Endothelial cell of hepatic sinusoid (primary cell): ENCODE measurements at regions not wholly inside any gene's neighbourhood (a gene's known extent, or its start where the extent isn't known, plus 50 kb on each side); places are given as distances from the start of the nearest gene placed in this dataset.
"Not testable (repeated sequence)": the region's sequence is repeated elsewhere in the genome, so short reads cannot be mapped to it uniquely, and the experiment has no call there.

Experiments
- in situ Hi-C: cut with HindIII; loops from 2 replicates; pipeline ENCODE4 v1.10.0; 2017; ENCODE audit warnings: low sequenced_read_pairs

GRCh38 chr1:232149287-232150201 lies 480.4 kb downstream of the SIPA1L2 start:
- in situ Hi-C loops, result no loop called here

GRCh38 chr1:232147215-232147614 lies 482.7 kb downstream of the SIPA1L2 start:
- in situ Hi-C loops, result no loop called here

- in situ Hi-C loops, result no loop called here
These were observed 483.4 kb downstream of the SIPA1L2 start for GRCh38 chr1:232146514-232146913.

GRCh38 chr1:232145768-232146167 lies 484.2 kb downstream of the SIPA1L2 start:
- in situ Hi-C loops, result no loop called here

GRCh38 chr1:232144696-232145230 lies 485.2 kb downstream of the SIPA1L2 start:
- in situ Hi-C loops, result no loop called here

GRCh38 chr1:232143315-232143886 lies 486.5 kb downstream of the SIPA1L2 start:
- in situ Hi-C loops, result no loop called here

- in situ Hi-C loops, result no loop called here
These were observed 487.3 kb downstream of the SIPA1L2 start for GRCh38 chr1:232142403-232143314.

- in situ Hi-C loops, result not testable (repeated sequence)
These were observed 488.8 kb downstream of the SIPA1L2 start for GRCh38 chr1:232141167-232141448.

GRCh38 chr1:232140419-232141166 lies 489.3 kb downstream of the SIPA1L2 start:
- in situ Hi-C loops, result no loop called here

- in situ Hi-C loops, result no loop called here
These were observed 490.5 kb downstream of the SIPA1L2 start for GRCh38 chr1:232139444-232139843.

GRCh38 chr1:232138044-232138443 lies 491.9 kb downstream of the SIPA1L2 start:
- in situ Hi-C loops, result no loop called here

- in situ Hi-C loops, result no loop called here
These were observed 492.9 kb downstream of the SIPA1L2 start for GRCh38 chr1:232137066-232137465.

- in situ Hi-C loops, result no loop called here
These were observed 493.8 kb downstream of the SIPA1L2 start for GRCh38 chr1:232136136-232136535.

GRCh38 chr1:232134365-232134764 lies 495.6 kb downstream of the SIPA1L2 start:
- in situ Hi-C loops, result no loop called here

- in situ Hi-C loops, result no loop called here
These were observed 497.4 kb downstream of the SIPA1L2 start for GRCh38 chr1:232132572-232132971.

GRCh38 chr1:232131715-232132391 lies 498.1 kb downstream of the SIPA1L2 start:
- in situ Hi-C loops, result no loop called here

GRCh38 chr1:232130815-232131480 lies 499.0 kb downstream of the SIPA1L2 start:
- in situ Hi-C loops, result no loop called here

- in situ Hi-C loops, result no loop called here
These were observed 500.6 kb downstream of the DISC1 start for GRCh38 chr1:232127190-232127589.
